Tibial artery (tissue), 4 donors: ENCODE measurements at regions not wholly inside any gene's neighbourhood (a gene's known extent, or its start where the extent isn't known, plus 50 kb on each side); places are given as distances from the start of the nearest gene placed in this dataset.

Source experiments
- DNase-seq, 2 donors: peaks; one replicate each; pipeline ENCODE4 v3.0.0-alpha.2; 2019
- H3K27ac ChIP-seq, 2 donors: fragments of 200-600 bp; sonication (generic) in 1 of 2; 1 replicate in 1 of 2; 2 replicates in 1 of 2; pipeline ENCODE4 v1.5.1; 2018 to 2019; ENCODE audit warnings: mild to moderate bottlenecking in 1 of 2
- H3K27me3 ChIP-seq, 2 donors: fragments of 200-600 bp; sonication (generic) in 1 of 2; one replicate each; pipeline versions ENCODE4 v1.5.1 to v1.6.0; 2016 to 2019
- H3K36me3 ChIP-seq, 3 donors: fragments of 200-600 bp; sonication (generic) in 2 of 3; one replicate each; pipeline ENCODE4 v1.5.1; 2016 to 2019; ENCODE audit warnings: mild to moderate bottlenecking in 2 of 3
- H3K4me1 ChIP-seq, 4 donors: fragments of 200-600 bp; sonication (generic) in 2 of 4; 1 replicate in 3 of 4; 2 replicates in 1 of 4; pipeline ENCODE4 v1.5.1; 2016 to 2019
- H3K4me3 ChIP-seq, 2 donors: fragments of 200-600 bp; sonication (generic) in 1 of 2; 1 replicate in 1 of 2; 2 replicates in 1 of 2; pipeline ENCODE4 v1.5.1; 2018 to 2019; ENCODE audit warnings: mild to moderate bottlenecking in 2 of 2
- H3K9me3 ChIP-seq, 3 donors: fragments of 200-600 bp; sonication (generic) in 1 of 3; one replicate each; pipeline ENCODE4 v1.5.1; 2016 to 2019
- CTCF ChIP-seq, 2 experiments: fragments of 200-600 bp in 1 of 2; fragments of 450-650 bp in 1 of 2; IDR thresholded peaks; one replicate each; pipeline ENCODE4 v1.5.1; 2017 to 2019; ENCODE audit warnings: antibody characterized with exemption in 2 of 2, mild to moderate bottlenecking in 1 of 2, moderate library complexity in 1 of 2
- intact Hi-C: fragments of 100-400 bp; cut with DNase I; formaldehyde crosslinking; loops from one replicate; pipeline ENCODE4 v1.15.0; 2023; ENCODE audit warnings: low total_unique reads

- H3K36me3 ChIP-seq = no peaks in the 10 kb centered on the region
- no peak overlapping the region for H3K27ac ChIP-seq
- no peak for DNase-seq
- H3K4me1 ChIP-seq = no peaks in the 10 kb centered on the region
- no peak overlapping the region for H3K4me3 ChIP-seq
- no peaks in the 10 kb centered on the region for H3K9me3 ChIP-seq
- intact Hi-C loops = no loop called here
- no peak for TF ChIP-seq CTCF (IDR thresholded peaks at IDR 0.05)
- peaks cover 0 to 27% of the 10 kb centered on the region in 2 donors for H3K27me3 ChIP-seq
These were observed 136.1 kb upstream of the MYCN start for GRCh38 chr2:15804246-15804619.

DNA sequence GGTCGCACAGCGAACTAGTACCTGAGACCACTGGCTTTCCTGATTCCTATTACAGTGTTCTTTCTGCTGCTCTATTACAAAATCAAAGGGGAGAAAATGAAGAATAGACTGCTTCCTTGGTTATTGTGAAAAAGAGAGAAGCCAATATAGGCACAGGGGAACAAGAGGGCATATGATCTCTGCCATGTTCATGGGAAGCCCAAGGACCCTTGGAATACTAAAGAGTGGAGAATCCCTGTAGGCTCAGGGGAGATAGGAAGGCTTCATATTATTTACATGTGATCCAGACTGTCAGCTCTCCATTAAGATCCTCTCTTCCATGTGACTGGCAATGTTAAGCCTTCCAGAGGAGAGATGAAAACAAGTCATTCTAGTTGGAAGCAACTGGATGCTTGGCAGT, 135.7 kb upstream of the MYCN start:
- DNase-seq = no peak
- Histone ChIP-seq H3K36me3 (no peaks in the 10 kb centered on the region), H3K9me3 (no peaks in the 10 kb centered on the region), H3K27ac (no peak overlapping the region), H3K4me1 (no peaks in the 10 kb centered on the region), H3K4me3 (no peak overlapping the region), H3K27me3 (peaks cover 0 to 25% of the 10 kb centered on the region in 2 donors)
- TF ChIP-seq CTCF (IDR thresholded peaks at IDR 0.05) = no peak
- intact Hi-C loops = no loop called here

DNA sequence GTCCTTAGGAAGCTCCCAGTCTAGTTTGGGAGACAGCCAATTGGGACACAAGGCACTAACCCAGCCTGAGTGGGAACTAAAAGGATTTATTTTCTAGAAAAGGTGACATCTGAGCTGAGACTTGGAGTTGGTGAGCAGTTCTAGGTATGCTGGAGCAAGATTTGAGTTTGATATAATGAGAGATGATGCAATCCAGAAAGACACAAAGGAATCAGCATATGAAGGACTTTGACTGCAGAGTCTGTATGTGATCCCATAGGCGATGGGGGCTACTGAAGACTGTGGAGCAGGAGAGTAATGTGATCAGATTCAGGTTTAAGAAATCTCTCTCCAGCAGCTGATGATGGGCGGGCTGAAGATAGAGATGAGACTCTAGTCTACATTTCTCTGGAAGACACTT, 135.1 kb upstream of the MYCN start:
- Histone ChIP-seq H3K36me3 (no peaks in the 10 kb centered on the region), H3K27me3 (peaks cover 0 to 23% of the 10 kb centered on the region in 2 donors), H3K4me1 (no peaks in the 10 kb centered on the region), H3K9me3 (no peaks in the 10 kb centered on the region), H3K27ac (no peak overlapping the region), H3K4me3 (no peak overlapping the region)
- TF ChIP-seq CTCF (IDR thresholded peaks at IDR 0.05) = no peak
- no peak for DNase-seq
- intact Hi-C loops = no loop called here

DNA sequence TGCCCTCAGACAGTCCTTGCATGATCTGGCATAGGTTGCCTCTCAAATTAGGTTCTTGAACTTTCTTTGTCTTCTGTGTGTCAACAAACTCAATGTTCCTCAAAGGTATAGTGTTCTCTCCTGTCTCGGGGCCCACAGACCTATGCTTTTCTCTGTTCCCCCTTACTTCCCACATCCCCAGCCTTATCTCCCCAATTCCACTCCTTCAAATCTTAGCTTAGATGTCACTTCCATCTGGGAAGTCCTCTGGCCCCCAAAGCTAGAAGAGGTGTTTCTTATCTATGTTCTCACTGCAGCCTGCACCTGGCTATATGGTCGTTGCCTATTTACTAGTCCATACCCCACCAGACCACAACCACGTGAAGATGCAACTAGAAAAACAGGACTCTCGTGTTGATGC, 134.6 kb upstream of the MYCN start:
- H3K36me3 ChIP-seq = no peaks in the 10 kb centered on the region
- H3K9me3 ChIP-seq = no peaks in the 10 kb centered on the region
- DNase-seq = no peak
- no peak for TF ChIP-seq CTCF (IDR thresholded peaks at IDR 0.05)
- no peak overlapping the region for H3K4me3 ChIP-seq
- intact Hi-C loops = no loop called here
- H3K4me1 ChIP-seq = no peaks in the 10 kb centered on the region
- no peak overlapping the region for H3K27ac ChIP-seq
- peaks cover 0 to 28% of the 10 kb centered on the region in 2 donors for H3K27me3 ChIP-seq

- intact Hi-C loops = no loop called here
These were observed 133.4 kb upstream of the MYCN start for GRCh38 chr2:15806801-15807417.

More at GRCh38 chr2:15806801-15807417, 133.4 kb upstream of the MYCN start:
- peaks cover 0 to 21% of the 10 kb centered on the region in 2 donors for H3K27me3 ChIP-seq
- no peak overlapping the region for H3K27ac ChIP-seq
- H3K4me3 ChIP-seq = no peak overlapping the region
- no peaks in the 10 kb centered on the region for H3K4me1 ChIP-seq
- no peak for DNase-seq
- no peaks in the 10 kb centered on the region for H3K9me3 ChIP-seq
- TF ChIP-seq CTCF (IDR thresholded peaks at IDR 0.05) = no peak
- no peaks in the 10 kb centered on the region for H3K36me3 ChIP-seq
